PC-3 (cell line): ENCODE measurements at regions not wholly inside any gene's neighbourhood (a gene's known extent, or its start where the extent isn't known, plus 50 kb on each side); places are given as distances from the start of the nearest gene placed in this dataset.

Experiments used
- ATAC-seq: fragments of 200-7000 bp; cut with Tn5 transposase; 2 replicates; pipeline ENCODE4 v1.9.1; 2020; ENCODE audit warnings: mild to moderate bottlenecking, moderate library complexity
- BruUV-seq: library from RNA; stranded (reverse); fragments of 400-500 nt; replicated peaks from 2 replicates; lab custom pipeline; 2021; lab: Mats Ljungman, UMichigan
- CTCF ChIA-PET: fragments of 300-600 bp; sonication (Branson Sonifier 250); formaldehyde crosslinking; loops from one replicate; lab custom pipeline; 2022; ENCODE audit warnings: antibody characterized with exemption; lab: Charles Lee
- POLR2A ChIA-PET: fragments of 300-600 bp; sonication (Branson Sonifier 250); formaldehyde crosslinking; loops from one replicate; lab custom pipeline; 2022; ENCODE audit warnings: antibody characterized with exemption; ENCODE audit not compliant: unreplicated experiment; lab: Charles Lee
- DNase-seq: peaks from one replicate; pipeline ENCODE4 v3.0.0-alpha.2; 2015
- H2AFZ ChIP-seq: fragments of 300-600 bp; sonication (generic); 2 replicates; pipeline ENCODE4 v1.6.0; 2016; ENCODE audit warnings: antibody characterized with exemption, low read length
- H3F3A ChIP-seq: fragments of 300-600 bp; sonication (generic); one replicate; pipeline ENCODE4 v1.6.0; 2017; ENCODE audit warnings: antibody characterized with exemption, low read length, control low read depth, mild to moderate bottlenecking; ENCODE audit not compliant: unreplicated experiment
- H3K27ac ChIP-seq: fragments of 300-600 bp; sonication (generic); 2 replicates; pipeline ENCODE4 v1.5.1; 2016; ENCODE audit warnings: mild to moderate bottlenecking, low read length
- H3K27me3 ChIP-seq: fragments of 300-600 bp; sonication (generic); 2 replicates; pipeline ENCODE4 v1.6.1; 2016; ENCODE audit warnings: low read length, mixed read lengths
- H3K36me3 ChIP-seq: fragments of 300-600 bp; sonication (generic); 2 replicates; pipeline ENCODE4 v1.6.1; 2016; ENCODE audit warnings: low read depth, mixed run types, low read length, mixed read lengths
- H3K4me1 ChIP-seq: fragments of 300-600 bp; sonication (generic); 2 replicates; pipeline ENCODE4 v1.5.1; 2016; ENCODE audit warnings: low read length; ENCODE audit not compliant: insufficient read depth
- H3K4me2 ChIP-seq: fragments of 300-600 bp; sonication (generic); 2 replicates; pipeline ENCODE4 v1.6.0; 2016; ENCODE audit warnings: low read length
- H3K4me3 ChIP-seq: fragments of 300-600 bp; sonication (generic); 2 replicates; pipeline ENCODE4 v1.5.1; 2016; ENCODE audit warnings: mild to moderate bottlenecking, low read length, mixed read lengths
- H3K79me2 ChIP-seq: fragments of 300-600 bp; sonication (generic); 2 replicates; pipeline ENCODE4 v1.6.1; 2017; ENCODE audit warnings: low read length, mixed read lengths
- H3K9ac ChIP-seq: fragments of 300-600 bp; sonication (generic); 2 replicates; pipeline ENCODE4 v1.6.0; 2016; ENCODE audit warnings: mild to moderate bottlenecking, low read length
- H3K9me2 ChIP-seq: fragments of 300-600 bp; sonication (generic); replicated peaks from 2 replicates; pipeline ENCODE4 v1.6.1; 2016; ENCODE audit warnings: mixed run types, low read length, mixed read lengths
- H3K9me3 ChIP-seq: fragments of 300-600 bp; sonication (generic); 2 replicates; pipeline ENCODE4 v1.6.1; 2016; ENCODE audit warnings: low read length, mixed read lengths
- H4K20me1 ChIP-seq: fragments of 300-600 bp; sonication (generic); 2 replicates; pipeline ENCODE4 v1.6.1; 2016; ENCODE audit warnings: low read length, mixed read lengths
- CTCF ChIP-seq: fragments of 300-600 bp; sonication (generic); conservative IDR thresholded peaks from 2 replicates; pipeline ENCODE4 v1.5.1; 2017; ENCODE audit warnings: antibody characterized with exemption, low read depth, mild to moderate bottlenecking, low read length
- EZH2 ChIP-seq: fragments of 300-600 bp; sonication (generic); IDR thresholded peaks from one replicate; pipeline ENCODE4 v1.6.1; 2017; ENCODE audit warnings: antibody characterized with exemption, mild to moderate bottlenecking, low read length; ENCODE audit not compliant: unreplicated experiment
- EZH2phosphoT487 ChIP-seq: fragments of 300-600 bp; sonication (generic); IDR thresholded peaks from 2 replicates; pipeline ENCODE4 v1.6.1; 2018; ENCODE audit warnings: mild to moderate bottlenecking, antibody characterized with exemption, low read length, borderline replicate concordance
- intact Hi-C: fragments of 100-400 bp; cut with micrococcal nuclease; formaldehyde crosslinking; loops from 2 replicates; pipeline ENCODE4 v1.9.0; 2023

GRCh38 chr12:17372508-17372907 lies 717.5 kb downstream of the RERGL start:
- no peak overlapping the region for H3K4me3 ChIP-seq
- H3K9me3 ChIP-seq, result no peaks in the 10 kb centered on the region
- no peaks in the 10 kb centered on the region for H3K9me2 ChIP-seq
- CTCF ChIA-PET, result no interaction called here
- intact Hi-C loops, result no loop called here
- H3K4me2 ChIP-seq, result no peak overlapping the region
- no peak overlapping the region for H3K9ac ChIP-seq
- H3F3A ChIP-seq, result no peaks in the 10 kb centered on the region
- ATAC-seq (no peak), DNase-seq (no peak)
- H3K27ac ChIP-seq, result no peak overlapping the region
- no TSS peak for BruUV-seq
- H2AFZ ChIP-seq, result no peak overlapping the region
- TF ChIP-seq CTCF (no peak), EZH2 (no peak), EZH2phosphoT487 (no peak)
- no peaks in the 10 kb centered on the region for H3K36me3 ChIP-seq
- no peaks in the 10 kb centered on the region for H3K79me2 ChIP-seq
- H4K20me1 ChIP-seq, result no peaks in the 10 kb centered on the region
- POLR2A ChIA-PET, result interaction anchor here (0.7 kb wide), 1 partner anchor 25 kb away, joined by 7 read pairs; no protein-coding TSS in a partner anchor
- H3K4me1 ChIP-seq, result no peaks in the 10 kb centered on the region
- H3K27me3 ChIP-seq, result no peaks in the 10 kb centered on the region

GRCh38 chr12:17371491-17372215 lies 718.3 kb downstream of the RERGL start:
- DNase-seq (no peak), ATAC-seq (no peak)
- Histone ChIP-seq H3K36me3 (no peaks in the 10 kb centered on the region), H3K9me3 (no peaks in the 10 kb centered on the region), H3K4me3 (no peak overlapping the region), H2AFZ (no peak overlapping the region), H3K27ac (no peak overlapping the region), H3K27me3 (no peaks in the 10 kb centered on the region), H3K9me2 (no peaks in the 10 kb centered on the region), H3K79me2 (no peaks in the 10 kb centered on the region), H3F3A (no peaks in the 10 kb centered on the region), H4K20me1 (no peaks in the 10 kb centered on the region), H3K4me2 (no peak overlapping the region), H3K4me1 (no peaks in the 10 kb centered on the region), H3K9ac (no peak overlapping the region)
- POLR2A ChIA-PET, result no interaction called here
- BruUV-seq, result no TSS peak
- TF ChIP-seq CTCF (no peak), EZH2phosphoT487 (no peak), EZH2 (no peak)
- intact Hi-C loops, result no loop called here
- CTCF ChIA-PET, result no interaction called here

- no peaks in the 10 kb centered on the region for H3K36me3 ChIP-seq
- POLR2A ChIA-PET, result no interaction called here
- DNase-seq, result no peak
- H3K9me2 ChIP-seq, result no peaks in the 10 kb centered on the region
- H3F3A ChIP-seq, result no peaks in the 10 kb centered on the region
- H3K4me3 ChIP-seq, result no peak overlapping the region
- no peaks in the 10 kb centered on the region for H3K4me1 ChIP-seq
- no peak for ATAC-seq
- H3K27me3 ChIP-seq, result no peaks in the 10 kb centered on the region
- H3K9ac ChIP-seq, result no peak overlapping the region
- H4K20me1 ChIP-seq, result no peaks in the 10 kb centered on the region
- BruUV-seq, result no TSS peak
- H3K9me3 ChIP-seq, result no peaks in the 10 kb centered on the region
- TF ChIP-seq EZH2phosphoT487 (no peak), CTCF (no peak), EZH2 (no peak)
- H3K4me2 ChIP-seq, result no peak overlapping the region
- intact Hi-C loops, result no loop called here
- H2AFZ ChIP-seq, result no peak overlapping the region
- H3K79me2 ChIP-seq, result no peaks in the 10 kb centered on the region
- no peak overlapping the region for H3K27ac ChIP-seq
- CTCF ChIA-PET, result no interaction called here
These were observed 719.4 kb downstream of the RERGL start for GRCh38 chr12:17370621-17371020.
